ENCODE measurements at regions not wholly inside any gene's neighbourhood (a gene's known extent, or its start where the extent isn't known, plus 50 kb on each side); places are given as distances from the start of the nearest gene placed in this dataset.

GRCh38 chr10:83896219-83896618, 243.1 kb upstream of the GHITM start:
- CTCF ChIA-PET, result interaction anchor here (1.1 kb wide), 1 partner anchor 25 kb away, joined by 3 read pairs; no protein-coding TSS in a partner anchor
- H3K27me3 ChIP-seq (ENCODE audit: control insufficient read depth, insufficient read depth, low read length), result no peaks in the 10 kb centered on the region
- no peak overlapping the region for H3K27ac ChIP-seq (ENCODE audit: low read depth, low read length)
- DNase-seq (ENCODE audit: low read depth, low spot score), result no peak
- no peak overlapping the region for H3K4me3 ChIP-seq (ENCODE audit: low read depth, low read length)
- peaks cover 2% of the 10 kb centered on the region; the same call in 1 of the 2 replicates for H3K9me3 ChIP-seq (ENCODE audit: control insufficient read depth, insufficient read depth, low read length)
- no peak for TF ChIP-seq CTCF (IDR thresholded peaks at IDR 0.05; ENCODE audit: low read depth, low read length)
- POLR2A ChIA-PET, result no interaction called here

- Histone ChIP-seq H3K9me3 (ENCODE audit: control insufficient read depth, insufficient read depth, low read length) (peaks cover 2% of the 10 kb centered on the region; the same call in 1 of the 2 replicates), H3K4me3 (ENCODE audit: low read depth, low read length) (no peak overlapping the region), H3K27ac (ENCODE audit: low read depth, low read length) (no peak overlapping the region), H3K27me3 (ENCODE audit: control insufficient read depth, insufficient read depth, low read length) (no peaks in the 10 kb centered on the region)
- ChIA-PET CTCF (no interaction called here), POLR2A (no interaction called here)
- no peak for DNase-seq (ENCODE audit: low read depth, low spot score)
- no peak for TF ChIP-seq CTCF (IDR thresholded peaks at IDR 0.05; ENCODE audit: low read depth, low read length)
These were observed 241.7 kb upstream of the GHITM start for GRCh38 chr10:83897626-83898025.

- no peak for TF ChIP-seq CTCF (IDR thresholded peaks at IDR 0.05; ENCODE audit: low read depth, low read length)
- Histone ChIP-seq H3K27me3 (ENCODE audit: control insufficient read depth, insufficient read depth, low read length) (no peaks in the 10 kb centered on the region), H3K27ac (ENCODE audit: low read depth, low read length) (no peak overlapping the region), H3K9me3 (ENCODE audit: control insufficient read depth, insufficient read depth, low read length) (peaks cover 35% of the 10 kb centered on the region), H3K4me3 (ENCODE audit: low read depth, low read length) (no peak overlapping the region)
- ChIA-PET CTCF (no interaction called here), POLR2A (no interaction called here)
- no peak for DNase-seq (ENCODE audit: low read depth, low spot score)
These were observed 230.8 kb upstream of the GHITM start for GRCh38 chr10:83908506-83908905.

- no peak for TF ChIP-seq CTCF (IDR thresholded peaks at IDR 0.05; ENCODE audit: low read depth, low read length)
- CTCF ChIA-PET, result no interaction called here
- DNase-seq (ENCODE audit: low read depth, low spot score), result no peak
- Histone ChIP-seq H3K27ac (ENCODE audit: low read depth, low read length) (no peak overlapping the region), H3K27me3 (ENCODE audit: control insufficient read depth, insufficient read depth, low read length) (no peaks in the 10 kb centered on the region), H3K9me3 (ENCODE audit: control insufficient read depth, insufficient read depth, low read length) (peaks cover 39% of the 10 kb centered on the region), H3K4me3 (ENCODE audit: low read depth, low read length) (no peak overlapping the region)
- POLR2A ChIA-PET, result no interaction called here
These were observed 230.3 kb upstream of the GHITM start for GRCh38 chr10:83909001-83909400.

- H3K4me3 ChIP-seq (ENCODE audit: low read depth, low read length), result no peak overlapping the region
- H3K9me3 ChIP-seq (ENCODE audit: control insufficient read depth, insufficient read depth, low read length), result peaks cover 40% of the 10 kb centered on the region
- ChIA-PET POLR2A (no interaction called here), CTCF (no interaction called here)
- TF ChIP-seq CTCF (IDR thresholded peaks at IDR 0.05; ENCODE audit: low read depth, low read length), result no peak
- DNase-seq (ENCODE audit: low read depth, low spot score), result no peak
- no peak overlapping the region for H3K27ac ChIP-seq (ENCODE audit: low read depth, low read length)
- H3K27me3 ChIP-seq (ENCODE audit: control insufficient read depth, insufficient read depth, low read length), result no peaks in the 10 kb centered on the region
These were observed 223.5 kb upstream of the GHITM start for GRCh38 chr10:83915801-83916200.
